Heart right ventricle (tissue), 16 donors: ENCODE measurements at regions not wholly inside any gene's neighbourhood (a gene's known extent, or its start where the extent isn't known, plus 50 kb on each side); places are given as distances from the start of the nearest gene placed in this dataset.

Experiments
- ATAC-seq, 8 donors: fragments of 200-7000 bp; cut with Tn5 transposase; one replicate each; pipeline ENCODE4 v1.9.1; 2020; ENCODE audit warnings: mild to moderate bottlenecking in 8 of 8, moderate library complexity in 8 of 8, moderate number of reproducible peaks in 1 of 8
- DNase-seq, 2 donors: peaks; one replicate each; pipeline ENCODE4 v3.0.0-alpha.2; 2020
- H3K27ac ChIP-seq, 10 donors: fragments of 200-600 bp; sonication (generic) in 2 of 10; one replicate each; pipeline versions ENCODE4 v1.5.0 to v1.8.0; 2020 to 2022; ENCODE audit warnings: mild to moderate bottlenecking in 3 of 10
- H3K27me3 ChIP-seq, 7 donors: fragments of 200-600 bp; one replicate each; pipeline ENCODE4 v1.8.0; 2021 to 2022; ENCODE audit warnings: mild to moderate bottlenecking in 2 of 7
- H3K36me3 ChIP-seq, 9 donors: fragments of 200-600 bp; sonication (generic) in 1 of 9; one replicate each; pipeline versions ENCODE4 v1.5.0 to v1.8.0; 2020 to 2022; ENCODE audit warnings: mild to moderate bottlenecking in 2 of 9
- H3K4me1 ChIP-seq, 9 donors: fragments of 200-600 bp; sonication (generic) in 1 of 9; one replicate each; pipeline versions ENCODE4 v1.5.0 to v1.8.0; 2020 to 2022; ENCODE audit warnings: mild to moderate bottlenecking in 4 of 9
- H3K4me3 ChIP-seq, 10 donors: fragments of 200-600 bp; sonication (generic) in 2 of 10; one replicate each; pipeline versions ENCODE4 v1.5.0 to v1.8.0; 2020 to 2022; ENCODE audit warnings: mild to moderate bottlenecking in 7 of 10, moderate library complexity in 2 of 10
- H3K9me3 ChIP-seq, 11 donors: fragments of 200-600 bp in 10 of 11; sonication (generic) in 2 of 11; one replicate each; pipeline versions ENCODE4 v1.5.0 to v1.8.0; 2013 to 2022; ENCODE audit warnings: mild to moderate bottlenecking in 2 of 11, control low read depth in 1 of 11, moderate library complexity in 1 of 11
- CTCF ChIP-seq, 9 donors: fragments of 200-600 bp; sonication (generic) in 2 of 9; IDR thresholded peaks; one replicate each; pipeline versions ENCODE4 v1.5.0 to v1.8.0; 2021 to 2022; ENCODE audit warnings: antibody characterized with exemption in 9 of 9, mild to moderate bottlenecking in 5 of 9, moderate library complexity in 1 of 9
- WGBS, 2 donors: extraction: QIAGEN DNeasy Blood & Tissue Kit; methylation state at CpG; one replicate each; pipeline ENCODE4 v1.1.7; 2013; ENCODE audit warnings: inconsistent platforms in 1 of 2; 5-methylcytosine and 5-hydroxymethylcytosine counted together
- intact Hi-C, 10 donors: fragments of 100-400 bp; cut with DNase I; formaldehyde crosslinking; loops; one replicate each; pipeline versions ENCODE4 v1.11.1 to v1.14.2; 2022
- donor health status: Arrhythmogenic right ventricular cardiomyopathy.
- donor health status: ischemic (EF 13 %, LVEDD 7.1; RV severe dilation, severe dysfunction).
- donor health status: healthy with polysubstance abuse.
- donor health status: DM: no; HTN: yes; CAD: no.
- donor health status: DM: no; HTN: no; CAD: no.
- donor health status: ischemic (EF 25% LVEDD 6.9; RV normal size, moderate dysfunction).
- donor health status: ischemic (EF 25% LVEDD 5.7; RV mildly dilated, moderate dysfunction).
- donor health status: healthy.
- donor health status: DM: yes; HTN: yes; CAD: no.
- donor health status: Ischemic cardiomyopathy.
- donor health status: ischemic (EF 35%, LVEDD 5.7; RV mildly dilated, moderate dysfunction).
- donor health status: nonischemic (EF 11% LVEDD 7.7; RV severe dilation, severe dysfunction).
- donor health status: DM: yes; HTN: yes; CAD: no.
- donor health status: PGD.
- donor health status: ischemic (EF 29% LVEDD 5.4; RV normal size, mild dysfunction).
- donor health status: nonischemic (EF 23%, LVEDD 6.1; RV moderate dilation, normal function).

GRCh38 chr18:76177160-76177559 is 317.9 kb downstream of the ZNF516 start:
- 95 to 100% methylated on average over 1 of the region's 1 CpG for WGBS, 2 donors
- no peak for DNase-seq
- Histone ChIP-seq H3K9me3 (no peaks in the 10 kb centered on the region), H3K27me3 (no peaks in the 10 kb centered on the region), H3K4me1 (no peaks in the 10 kb centered on the region), H3K27ac (no peak overlapping the region), H3K4me3 (no peak overlapping the region), H3K36me3 (no peaks in the 10 kb centered on the region)
- intact Hi-C loops: no loop called here
- no peak for ATAC-seq
- TF ChIP-seq CTCF (IDR thresholded peaks at IDR 0.05): no peak

GRCh38 chr18:76174451-76174850 is 320.6 kb downstream of the ZNF516 start:
- no peak for DNase-seq
- intact Hi-C loops: no loop called here
- Histone ChIP-seq H3K4me1 (no peaks in the 10 kb centered on the region), H3K9me3 (no peaks in the 10 kb centered on the region), H3K4me3 (no peak overlapping the region), H3K27ac (no peak overlapping the region), H3K36me3 (no peaks in the 10 kb centered on the region), H3K27me3 (no peaks in the 10 kb centered on the region)
- 81 to 86% methylated on average over 2 of the region's 2 CpGs for WGBS, 2 donors
- ATAC-seq: no peak
- TF ChIP-seq CTCF (IDR thresholded peaks at IDR 0.05): no peak

GRCh38 chr18:76169733-76170132 is 325.3 kb downstream of the ZNF516 start:
- WGBS, 2 donors: 77 to 79% methylated on average over 6 of the region's 6 CpGs
- peak in 1 of 9 donors; percentile 12 for TF ChIP-seq CTCF (IDR thresholded peaks at IDR 0.05)
- no peaks in the 10 kb centered on the region for H3K9me3 ChIP-seq
- intact Hi-C loops: no loop called here
- no peaks in the 10 kb centered on the region for H3K27me3 ChIP-seq
- no peak overlapping the region for H3K4me3 ChIP-seq
- DNase-seq: no peak
- H3K36me3 ChIP-seq: no peaks in the 10 kb centered on the region
- H3K4me1 ChIP-seq: peaks cover 0 to 4% (median 0%) of the 10 kb centered on the region in 9 donors
- no peak for ATAC-seq
- H3K27ac ChIP-seq: no peak overlapping the region

- WGBS, 2 donors: 43 to 54% methylated on average over 12 of the region's 12 CpGs
- no peaks in the 10 kb centered on the region for H3K36me3 ChIP-seq
- no peak overlapping the region for H3K4me3 ChIP-seq
- no peak for DNase-seq
- intact Hi-C loops: no loop called here
- no peak for TF ChIP-seq CTCF (IDR thresholded peaks at IDR 0.05)
- peaks cover 0 to 4% (median 0%) of the 10 kb centered on the region in 9 donors for H3K4me1 ChIP-seq
- no peak overlapping the region for H3K27ac ChIP-seq
- no peaks in the 10 kb centered on the region for H3K27me3 ChIP-seq
- H3K9me3 ChIP-seq: no peaks in the 10 kb centered on the region
- ATAC-seq: peak in 1 of 8 donors; percentile 48
Observed at GRCh38 chr18:76167845-76168621, 327.0 kb downstream of the ZNF516 start.
